ENCODE measurements at regions not wholly inside any gene's neighbourhood (a gene's known extent, or its start where the extent isn't known, plus 50 kb on each side); places are given as distances from the start of the nearest gene placed in this dataset.

DNA sequence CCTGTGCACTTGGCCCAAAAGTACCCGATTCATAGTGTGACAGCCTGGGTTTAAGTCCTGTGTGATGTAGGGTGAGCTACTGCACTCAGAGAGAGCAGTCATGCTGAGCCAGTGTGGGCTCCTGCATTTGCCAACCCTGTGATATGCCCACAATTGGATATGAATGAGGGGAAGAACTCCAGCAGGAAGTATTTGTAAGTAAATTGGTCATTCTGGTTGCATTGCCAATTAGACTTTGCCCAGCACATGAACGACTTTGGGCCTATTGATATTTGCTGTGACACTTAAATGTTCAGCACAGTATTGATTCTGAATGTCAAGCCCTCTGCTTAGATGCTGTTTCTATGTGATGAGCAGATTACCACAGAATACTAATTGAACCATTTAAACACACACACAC lies 570.9 kb downstream of the PIK3C3 start:
- H3K27me3 ChIP-seq: no peaks in the 10 kb centered on the region
- TF ChIP-seq EP300 (IDR thresholded peaks at IDR 0.05): no peak
- TF ChIP-seq POLR2AphosphoS5 (IDR thresholded peaks at IDR 0.05): no peak
- no peak for TF ChIP-seq CTCF (IDR thresholded peaks at IDR 0.05)
- no peak for TF ChIP-seq POLR2A (IDR thresholded peaks at IDR 0.05)
- H3K4me1 ChIP-seq: peaks cover 0 to 7% (median 0%) of the 10 kb centered on the region in 4 donors
- intact Hi-C loops (cut with DNase I): no loop called here
- H3K36me3 ChIP-seq: no peaks in the 10 kb centered on the region
- H3K9me3 ChIP-seq: no peaks in the 10 kb centered on the region
- no peak overlapping the region for H3K4me3 ChIP-seq
- 15 to 60% methylated on average over 2 of the region's 2 CpGs for WGBS, 2 donors
- no peak for DNase-seq
- H3K27ac ChIP-seq: no peak overlapping the region

GRCh38 chr18:42527766-42528165 lies 572.7 kb downstream of the PIK3C3 start:
- H3K27ac ChIP-seq: no peak overlapping the region
- intact Hi-C loops (cut with DNase I): no loop called here
- TF ChIP-seq EP300 (IDR thresholded peaks at IDR 0.05): no peak
- TF ChIP-seq CTCF (IDR thresholded peaks at IDR 0.05): no peak
- no peak for TF ChIP-seq POLR2AphosphoS5 (IDR thresholded peaks at IDR 0.05)
- TF ChIP-seq POLR2A (IDR thresholded peaks at IDR 0.05): no peak
- no peaks in the 10 kb centered on the region for H3K27me3 ChIP-seq
- peaks cover 0 to 25% (median 16%) of the 10 kb centered on the region in 4 donors for H3K4me1 ChIP-seq
- H3K4me3 ChIP-seq: no peak overlapping the region
- H3K36me3 ChIP-seq: no peaks in the 10 kb centered on the region
- 89 to 94% methylated on average over 5 of the region's 5 CpGs for WGBS, 2 donors
- no peak for DNase-seq
- no peaks in the 10 kb centered on the region for H3K9me3 ChIP-seq

- no peak for DNase-seq
- no peak for TF ChIP-seq POLR2AphosphoS5 (IDR thresholded peaks at IDR 0.05)
- TF ChIP-seq POLR2A (IDR thresholded peaks at IDR 0.05): no peak
- no peak for TF ChIP-seq CTCF (IDR thresholded peaks at IDR 0.05)
- no peak for TF ChIP-seq EP300 (IDR thresholded peaks at IDR 0.05)
- H3K4me3 ChIP-seq: no peak overlapping the region
- H3K9me3 ChIP-seq: no peaks in the 10 kb centered on the region
- H3K27ac ChIP-seq: no peak overlapping the region
- intact Hi-C loops (cut with DNase I): loop anchor here (10.0 kb wide), 1 partner anchor 115 kb away; no protein-coding TSS in a partner anchor
- H3K36me3 ChIP-seq: no peaks in the 10 kb centered on the region
- no peaks in the 10 kb centered on the region for H3K27me3 ChIP-seq
- 55 to 80% methylated on average over 1 of the region's 1 CpG for WGBS, 2 donors
- H3K4me1 ChIP-seq: peaks cover 0 to 40% (median 24%) of the 10 kb centered on the region in 4 donors
Measured at GRCh38 chr18:42530276-42530675, 575.2 kb downstream of the PIK3C3 start.

GRCh38 chr18:42532119-42532518 lies 577.1 kb downstream of the PIK3C3 start:
- Histone ChIP-seq H3K27ac (no peak overlapping the region), H3K4me1 (peaks cover 0 to 40% (median 24%) of the 10 kb centered on the region in 4 donors), H3K9me3 (no peaks in the 10 kb centered on the region), H3K27me3 (peaks cover 0 to 5% (median 0%) of the 10 kb centered on the region in 3 donors), H3K4me3 (no peak overlapping the region), H3K36me3 (no peaks in the 10 kb centered on the region)
- 79 to 80% methylated on average over 1 of the region's 1 CpG for WGBS, 2 donors
- TF ChIP-seq POLR2AphosphoS5 (IDR thresholded peaks at IDR 0.05) (peak; percentile 68 to 96 (median 82)), EP300 (IDR thresholded peaks at IDR 0.05) (peak in 2 of 4 donors; percentile 6 to 13), POLR2A (IDR thresholded peaks at IDR 0.05) (no peak)
- intact Hi-C loops (cut with DNase I): loop anchor here (10.0 kb wide), 1 partner anchor 117 kb away; no protein-coding TSS in a partner anchor
- no peak for DNase-seq

DNA sequence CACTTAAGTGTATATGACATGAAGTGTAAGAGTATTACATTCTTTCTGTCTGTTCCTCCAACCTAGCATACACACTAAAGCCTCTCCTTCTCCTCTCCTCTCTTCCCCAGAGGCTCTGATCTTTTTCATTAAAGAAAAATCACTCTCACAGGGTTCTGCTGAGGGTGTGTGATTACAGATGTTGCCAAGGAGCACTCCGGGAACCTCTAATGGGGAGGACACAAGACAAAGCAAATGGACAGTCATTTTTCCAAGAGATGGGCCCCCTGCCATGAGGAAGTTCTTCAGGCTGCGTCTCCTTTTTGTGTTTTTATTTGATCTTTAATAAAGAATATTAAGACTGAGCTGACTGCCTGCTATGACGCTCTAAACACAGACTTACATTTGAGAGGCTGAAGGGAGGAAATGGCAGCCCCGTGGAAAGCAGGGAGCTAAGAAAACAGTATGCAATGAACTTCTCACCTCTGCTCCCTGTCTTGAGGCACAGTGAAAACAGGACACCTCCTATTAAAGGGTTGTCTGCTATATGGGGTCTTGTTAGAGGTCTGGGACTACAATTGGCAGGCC lies 578.1 kb downstream of the PIK3C3 start:
- H3K4me3 ChIP-seq: no peak overlapping the region
- intact Hi-C loops (cut with DNase I): loop anchor here (10.0 kb wide), 1 partner anchor 118 kb away; no protein-coding TSS in a partner anchor
- 51 to 65% methylated on average over 4 of the region's 4 CpGs for WGBS, 2 donors

More for the DNA sequence above, 578.1 kb downstream of the PIK3C3 start:
- Histone ChIP-seq H3K36me3 (no peaks in the 10 kb centered on the region), H3K9me3 (no peaks in the 10 kb centered on the region), H3K4me1 (peaks cover 0 to 40% (median 24%) of the 10 kb centered on the region in 4 donors), H3K27ac (no peak overlapping the region), H3K27me3 (peaks cover 0 to 6% (median 0%) of the 10 kb centered on the region in 3 donors)
- DNase-seq: no peak
- TF ChIP-seq POLR2A (IDR thresholded peaks at IDR 0.05) (no peak), CTCF (IDR thresholded peaks at IDR 0.05) (no peak), POLR2AphosphoS5 (IDR thresholded peaks at IDR 0.05) (no peak), EP300 (IDR thresholded peaks at IDR 0.05) (no peak)
